ENCODE measurements at regions not wholly inside any gene's neighbourhood (a gene's known extent, or its start where the extent isn't known, plus 50 kb on each side); places are given as distances from the start of the nearest gene placed in this dataset.

DNA sequence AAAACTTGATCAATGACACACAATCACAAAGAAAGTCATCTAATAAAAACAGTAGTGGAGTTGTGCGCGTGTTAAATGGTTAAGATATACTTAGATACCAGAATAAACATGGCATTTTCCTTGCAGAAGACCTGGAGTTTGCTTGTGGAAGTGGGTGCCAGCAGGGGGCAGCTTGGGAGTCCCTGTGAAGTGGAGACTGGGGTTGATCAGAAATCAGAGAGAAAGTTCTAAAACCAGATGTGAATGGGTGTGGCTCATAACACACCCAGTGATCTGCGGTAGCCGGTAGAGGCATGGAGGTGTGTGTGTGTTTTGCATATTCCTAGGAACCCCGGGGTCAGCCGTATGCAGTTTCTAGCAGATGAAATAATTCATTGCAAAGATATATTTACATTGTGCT lies 300.1 kb upstream of the TRIB2 start:
- TF ChIP-seq SUZ12 (IDR thresholded peaks at IDR 0.05; ENCODE audit: extremely low read depth, insufficient read depth, insufficient read length) (no peak), YY1 (IDR thresholded peaks at IDR 0.05; ENCODE audit: insufficient read depth, insufficient read length) (no peak)
